Endothelial cell (in vitro differentiated cells): ENCODE measurements at regions not wholly inside any gene's neighbourhood (a gene's known extent, or its start where the extent isn't known, plus 50 kb on each side); places are given as distances from the start of the nearest gene placed in this dataset.

ENCODE experiments used
- DNase-seq: peaks from one replicate; pipeline ENCODE4 v3.0.0; 2021; ENCODE audit warnings: low spot score
- H3K27ac Mint-ChIP-seq: one replicate; pipeline ENCODE4 v1.8.0; 2021; ENCODE audit warnings: mixed read lengths, inconsistent platforms; ENCODE audit not compliant: unreplicated experiment
- H3K27me3 Mint-ChIP-seq: one replicate; pipeline ENCODE4 v1.8.0; 2021; ENCODE audit warnings: mild to moderate bottlenecking, moderate library complexity, mixed read lengths, inconsistent platforms; ENCODE audit not compliant: unreplicated experiment
- H3K36me3 Mint-ChIP-seq: one replicate; pipeline ENCODE4 v1.8.0; 2021; ENCODE audit warnings: mild to moderate bottlenecking, low read depth, mixed read lengths, inconsistent platforms; ENCODE audit not compliant: unreplicated experiment
- H3K4me1 Mint-ChIP-seq: one replicate; pipeline ENCODE4 v1.8.0; 2021; ENCODE audit warnings: mild to moderate bottlenecking, mixed read lengths, inconsistent platforms; ENCODE audit not compliant: unreplicated experiment
- H3K4me3 Mint-ChIP-seq: one replicate; pipeline ENCODE4 v1.8.0; 2021; ENCODE audit warnings: mild to moderate bottlenecking, mixed read lengths, inconsistent platforms; ENCODE audit not compliant: unreplicated experiment
- H3K9me3 Mint-ChIP-seq: one replicate; pipeline ENCODE4 v1.8.0; 2021; ENCODE audit warnings: mixed read lengths, inconsistent platforms; ENCODE audit not compliant: unreplicated experiment
- TF ChIP-seq, protein P1 (sequence below): fragments of 200-600 bp; sonication (generic); IDR thresholded peaks from one replicate; pipeline ENCODE4 v1.5.0; 2021; ENCODE audit warnings: antibody characterized with exemption; ENCODE audit not compliant: unreplicated experiment

DNA sequence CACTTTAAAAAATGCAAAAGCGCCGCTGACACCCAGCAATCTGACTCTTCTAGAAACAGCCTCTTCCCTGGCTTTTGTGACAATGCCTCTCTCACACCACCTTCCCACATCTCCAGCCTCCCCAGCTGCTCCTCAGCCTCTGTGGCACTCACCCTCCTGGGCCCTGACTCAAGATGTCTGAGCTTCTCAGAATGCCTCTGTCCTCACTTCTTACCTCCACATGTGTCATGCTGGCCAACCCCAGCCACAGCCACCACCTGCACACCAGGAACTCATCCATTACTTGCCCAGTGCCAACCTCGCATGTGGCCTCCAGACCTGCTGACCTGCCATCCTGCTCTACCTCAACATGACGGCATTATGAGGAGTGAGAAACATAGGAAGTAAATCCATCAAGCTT, 249.8 kb upstream of the RAB6C start:
- Mint-ChIP-seq H3K27me3 (peaks cover 9% of the 10 kb centered on the region), H3K4me3 (no peak overlapping the region), H3K27ac (no peak overlapping the region), H3K36me3 (no peaks in the 10 kb centered on the region), H3K9me3 (no peaks in the 10 kb centered on the region), H3K4me1 (no peaks in the 10 kb centered on the region)
- TF ChIP-seq, protein P1, sequence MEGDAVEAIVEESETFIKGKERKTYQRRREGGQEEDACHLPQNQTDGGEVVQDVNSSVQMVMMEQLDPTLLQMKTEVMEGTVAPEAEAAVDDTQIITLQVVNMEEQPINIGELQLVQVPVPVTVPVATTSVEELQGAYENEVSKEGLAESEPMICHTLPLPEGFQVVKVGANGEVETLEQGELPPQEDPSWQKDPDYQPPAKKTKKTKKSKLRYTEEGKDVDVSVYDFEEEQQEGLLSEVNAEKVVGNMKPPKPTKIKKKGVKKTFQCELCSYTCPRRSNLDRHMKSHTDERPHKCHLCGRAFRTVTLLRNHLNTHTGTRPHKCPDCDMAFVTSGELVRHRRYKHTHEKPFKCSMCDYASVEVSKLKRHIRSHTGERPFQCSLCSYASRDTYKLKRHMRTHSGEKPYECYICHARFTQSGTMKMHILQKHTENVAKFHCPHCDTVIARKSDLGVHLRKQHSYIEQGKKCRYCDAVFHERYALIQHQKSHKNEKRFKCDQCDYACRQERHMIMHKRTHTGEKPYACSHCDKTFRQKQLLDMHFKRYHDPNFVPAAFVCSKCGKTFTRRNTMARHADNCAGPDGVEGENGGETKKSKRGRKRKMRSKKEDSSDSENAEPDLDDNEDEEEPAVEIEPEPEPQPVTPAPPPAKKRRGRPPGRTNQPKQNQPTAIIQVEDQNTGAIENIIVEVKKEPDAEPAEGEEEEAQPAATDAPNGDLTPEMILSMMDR = no peak
- DNase-seq = no peak

- Mint-ChIP-seq H3K27me3 (peaks cover 6% of the 10 kb centered on the region), H3K9me3 (no peaks in the 10 kb centered on the region), H3K36me3 (no peaks in the 10 kb centered on the region), H3K4me3 (no peak overlapping the region), H3K27ac (no peak overlapping the region), H3K4me1 (no peaks in the 10 kb centered on the region)
- no peak for DNase-seq
- TF ChIP-seq, protein P1 = no peak
Measured at GRCh38 chr2:129730979-129731378, 248.5 kb upstream of the RAB6C start.

- no peak overlapping the region for H3K27ac Mint-ChIP-seq
Measured at GRCh38 chr2:129731907-129732629, 247.4 kb upstream of the RAB6C start.

DNA sequence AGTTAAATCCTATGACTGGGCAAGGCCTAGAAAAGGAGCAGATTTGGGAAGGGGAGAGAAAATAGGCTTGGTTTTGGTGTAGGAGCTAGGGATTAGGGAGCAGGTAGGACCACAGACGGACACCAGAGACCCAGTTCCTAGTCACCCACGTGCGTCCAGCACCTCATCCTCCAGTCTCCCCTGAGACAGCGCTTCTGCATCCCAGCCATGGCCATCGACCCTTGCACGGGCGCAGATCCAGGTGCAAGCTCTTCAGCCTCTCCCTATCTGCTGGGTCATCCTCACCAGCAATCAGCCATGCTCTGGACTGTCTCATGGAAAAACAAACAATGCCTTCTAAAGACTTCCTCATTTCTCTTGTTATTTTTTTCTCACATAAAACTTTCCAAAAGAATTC, 246.8 kb upstream of the RAB6C start:
- H3K27ac Mint-ChIP-seq = no peak overlapping the region
- H3K4me3 Mint-ChIP-seq = no peak overlapping the region
- DNase-seq = no peak
- H3K4me1 Mint-ChIP-seq = no peaks in the 10 kb centered on the region
- H3K36me3 Mint-ChIP-seq = no peaks in the 10 kb centered on the region
- TF ChIP-seq, protein P1 = no peak
- peaks cover 2% of the 10 kb centered on the region for H3K27me3 Mint-ChIP-seq
- no peaks in the 10 kb centered on the region for H3K9me3 Mint-ChIP-seq

More at GRCh38 chr2:129731907-129732629, 247.4 kb upstream of the RAB6C start:
- Mint-ChIP-seq H3K36me3 (no peaks in the 10 kb centered on the region), H3K9me3 (no peaks in the 10 kb centered on the region), H3K4me1 (no peaks in the 10 kb centered on the region), H3K27me3 (peaks cover 3% of the 10 kb centered on the region), H3K4me3 (no peak overlapping the region)
- DNase-seq = no peak
- TF ChIP-seq, protein P1 = no peak

DNA sequence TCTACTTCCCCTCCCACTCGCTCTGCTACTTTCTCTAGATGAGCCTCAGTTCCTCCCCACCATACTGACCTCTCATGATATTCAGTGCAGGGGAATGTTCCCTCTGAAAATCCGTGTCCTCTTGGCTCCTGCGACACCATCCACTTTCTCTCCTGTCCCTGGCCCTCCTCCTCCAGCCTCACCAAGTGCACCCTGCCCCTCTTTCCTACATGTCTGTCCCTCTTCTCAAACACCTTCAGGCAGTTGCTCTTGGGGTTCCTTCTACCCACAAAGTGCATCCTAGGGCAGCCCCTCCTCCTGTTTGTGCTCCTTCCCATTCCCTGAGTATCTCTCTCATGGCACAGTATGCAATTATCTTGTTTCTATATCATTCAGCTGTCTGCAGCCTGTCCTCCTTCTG, 246.4 kb upstream of the RAB6C start:
- Mint-ChIP-seq H3K27me3 (peaks cover 1% of the 10 kb centered on the region), H3K36me3 (no peaks in the 10 kb centered on the region), H3K4me3 (no peak overlapping the region), H3K4me1 (no peaks in the 10 kb centered on the region), H3K27ac (no peak overlapping the region), H3K9me3 (no peaks in the 10 kb centered on the region)
- no peak for DNase-seq
- TF ChIP-seq, protein P1 = no peak
